Activated naive CD8-positive, alpha-beta T cell treated with anti-CD3 and anti-CD28 coated beads, Interleukin-2, amount 50 U/mL, for 16 hours (primary cell): ENCODE measurements at regions not wholly inside any gene's neighbourhood (a gene's known extent, or its start where the extent isn't known, plus 50 kb on each side); places are given as distances from the start of the nearest gene placed in this dataset.
A peak's percentile ranks its signal among the peaks of the same experiment; 100 is the strongest.

Source experiments
- DNase-seq: peaks from one replicate; pipeline ENCODE4 v3.0.0-alpha.2; 2020; ENCODE audit warnings: low read depth, low spot score

- no peak for DNase-seq
Measured at GRCh38 chr2:236496340-236496739, 73.3 kb upstream of the ACKR3 start.

- no peak for DNase-seq
Measured at GRCh38 chr2:236498369-236498768, 71.3 kb upstream of the ACKR3 start.

GRCh38 chr2:236499691-236500578 lies 69.7 kb upstream of the ACKR3 start:
- no peak for DNase-seq

- DNase-seq, result no peak
Measured at GRCh38 chr2:236501026-236501425, 68.6 kb upstream of the ACKR3 start.

- DNase-seq, result no peak
Measured at GRCh38 chr2:236501531-236501930, 68.1 kb upstream of the ACKR3 start.

GRCh38 chr2:236503100-236503499 lies 66.5 kb upstream of the ACKR3 start:
- DNase-seq, result no peak

- DNase-seq, result no peak
Measured at GRCh38 chr2:236503583-236503982, 66.0 kb upstream of the ACKR3 start.

- no peak for DNase-seq
Measured at GRCh38 chr2:236505041-236505440, 64.6 kb upstream of the ACKR3 start.

- no peak for DNase-seq
Measured at GRCh38 chr2:236505648-236506047, 64.0 kb upstream of the ACKR3 start.

GRCh38 chr2:236507393-236508085 lies 62.1 kb upstream of the ACKR3 start:
- peak; percentile 58 for DNase-seq

GRCh38 chr2:236508466-236508865 lies 61.2 kb upstream of the ACKR3 start:
- DNase-seq, result no peak

GRCh38 chr2:236510034-236510433 lies 59.6 kb upstream of the ACKR3 start:
- DNase-seq, result no peak

GRCh38 chr2:236511266-236511665 lies 58.4 kb upstream of the ACKR3 start:
- DNase-seq, result no peak

GRCh38 chr2:236512267-236512666 lies 57.4 kb upstream of the ACKR3 start:
- no peak for DNase-seq

GRCh38 chr2:236512902-236513435 lies 56.7 kb upstream of the ACKR3 start:
- peak; percentile 27 for DNase-seq

- no peak for DNase-seq
Measured at GRCh38 chr2:236513956-236514355, 55.7 kb upstream of the ACKR3 start.

- no peak for DNase-seq
Measured at GRCh38 chr2:236516708-236517107, 52.9 kb upstream of the ACKR3 start.

- DNase-seq, result no peak
Measured at GRCh38 chr2:236517251-236518031, 52.2 kb upstream of the ACKR3 start.
